ENCODE measurements at regions not wholly inside any gene's neighbourhood (a gene's known extent, or its start where the extent isn't known, plus 50 kb on each side); places are given as distances from the start of the nearest gene placed in this dataset.

GRCh38 chr9:71250581-71250980, 129.2 kb upstream of the TRPM3 start:
- no peak for DNase-seq
- no peaks in the 10 kb centered on the region for H3K4me1 ChIP-seq
- H3K4me3 ChIP-seq: no peak overlapping the region
- H3K9me3 ChIP-seq: no peaks in the 10 kb centered on the region
- no peaks in the 10 kb centered on the region for H3K36me3 ChIP-seq
- 21 to 39% methylated on average over 4 of the region's 4 CpGs for WGBS, 2 donors
- TF ChIP-seq POLR2AphosphoS5 (IDR thresholded peaks at IDR 0.05) (no peak), EP300 (IDR thresholded peaks at IDR 0.05) (no peak), POLR2A (IDR thresholded peaks at IDR 0.05) (no peak), CTCF (IDR thresholded peaks at IDR 0.05) (no peak)
- H3K27ac ChIP-seq: no peak overlapping the region
- intact Hi-C loops (cut with DNase I): no loop called here
- H3K27me3 ChIP-seq: no peaks in the 10 kb centered on the region

GRCh38 chr9:71249729-71250317, 128.4 kb upstream of the TRPM3 start:
- TF ChIP-seq CTCF (IDR thresholded peaks at IDR 0.05) (peak in 3 of 4 experiments; percentile 47 to 59 (median 56)), POLR2A (IDR thresholded peaks at IDR 0.05) (no peak), POLR2AphosphoS5 (IDR thresholded peaks at IDR 0.05) (no peak), EP300 (IDR thresholded peaks at IDR 0.05) (no peak)
- Histone ChIP-seq H3K4me3 (no peak overlapping the region), H3K27me3 (no peaks in the 10 kb centered on the region), H3K9me3 (no peaks in the 10 kb centered on the region), H3K4me1 (no peaks in the 10 kb centered on the region), H3K27ac (no peak overlapping the region), H3K36me3 (no peaks in the 10 kb centered on the region)
- 4 to 14% methylated on average over 5 of the region's 5 CpGs for WGBS, 2 donors
- no peak for DNase-seq
- intact Hi-C loops (cut with DNase I): loop anchor here (5.0 kb wide), 1 partner anchor 608 kb away; no protein-coding TSS in a partner anchor

- H3K9me3 ChIP-seq: no peaks in the 10 kb centered on the region
- no peaks in the 10 kb centered on the region for H3K27me3 ChIP-seq
- H3K36me3 ChIP-seq: no peaks in the 10 kb centered on the region
- DNase-seq: no peak
- intact Hi-C loops (cut with DNase I): loop anchor here (5.0 kb wide), 1 partner anchor 603 kb away; no protein-coding TSS in a partner anchor
- TF ChIP-seq POLR2A (IDR thresholded peaks at IDR 0.05): no peak
- TF ChIP-seq EP300 (IDR thresholded peaks at IDR 0.05): no peak
- no peak for TF ChIP-seq POLR2AphosphoS5 (IDR thresholded peaks at IDR 0.05)
- TF ChIP-seq CTCF (IDR thresholded peaks at IDR 0.05): no peak
- no peak overlapping the region for H3K4me3 ChIP-seq
- H3K27ac ChIP-seq: no peak overlapping the region
- no peaks in the 10 kb centered on the region for H3K4me1 ChIP-seq
Measured at GRCh38 chr9:71245651-71246050, 124.2 kb upstream of the TRPM3 start.

- intact Hi-C loops (cut with DNase I): no loop called here
- 83 to 85% methylated on average over 5 of the region's 5 CpGs for WGBS, 2 donors
Measured at GRCh38 chr9:71243951-71244350, 122.5 kb upstream of the TRPM3 start.

More at GRCh38 chr9:71243951-71244350, 122.5 kb upstream of the TRPM3 start:
- DNase-seq: no peak
- no peaks in the 10 kb centered on the region for H3K36me3 ChIP-seq
- H3K27ac ChIP-seq: no peak overlapping the region
- no peaks in the 10 kb centered on the region for H3K4me1 ChIP-seq
- no peaks in the 10 kb centered on the region for H3K9me3 ChIP-seq
- H3K27me3 ChIP-seq: no peaks in the 10 kb centered on the region
- TF ChIP-seq POLR2AphosphoS5 (IDR thresholded peaks at IDR 0.05) (no peak), CTCF (IDR thresholded peaks at IDR 0.05) (no peak), POLR2A (IDR thresholded peaks at IDR 0.05) (no peak), EP300 (IDR thresholded peaks at IDR 0.05) (no peak)
- H3K4me3 ChIP-seq: no peak overlapping the region

Measured in sigmoid colon (tissue), 6 donors.